ENCODE measurements at regions not wholly inside any gene's neighbourhood (a gene's known extent, or its start where the extent isn't known, plus 50 kb on each side); places are given as distances from the start of the nearest gene placed in this dataset.

DNA sequence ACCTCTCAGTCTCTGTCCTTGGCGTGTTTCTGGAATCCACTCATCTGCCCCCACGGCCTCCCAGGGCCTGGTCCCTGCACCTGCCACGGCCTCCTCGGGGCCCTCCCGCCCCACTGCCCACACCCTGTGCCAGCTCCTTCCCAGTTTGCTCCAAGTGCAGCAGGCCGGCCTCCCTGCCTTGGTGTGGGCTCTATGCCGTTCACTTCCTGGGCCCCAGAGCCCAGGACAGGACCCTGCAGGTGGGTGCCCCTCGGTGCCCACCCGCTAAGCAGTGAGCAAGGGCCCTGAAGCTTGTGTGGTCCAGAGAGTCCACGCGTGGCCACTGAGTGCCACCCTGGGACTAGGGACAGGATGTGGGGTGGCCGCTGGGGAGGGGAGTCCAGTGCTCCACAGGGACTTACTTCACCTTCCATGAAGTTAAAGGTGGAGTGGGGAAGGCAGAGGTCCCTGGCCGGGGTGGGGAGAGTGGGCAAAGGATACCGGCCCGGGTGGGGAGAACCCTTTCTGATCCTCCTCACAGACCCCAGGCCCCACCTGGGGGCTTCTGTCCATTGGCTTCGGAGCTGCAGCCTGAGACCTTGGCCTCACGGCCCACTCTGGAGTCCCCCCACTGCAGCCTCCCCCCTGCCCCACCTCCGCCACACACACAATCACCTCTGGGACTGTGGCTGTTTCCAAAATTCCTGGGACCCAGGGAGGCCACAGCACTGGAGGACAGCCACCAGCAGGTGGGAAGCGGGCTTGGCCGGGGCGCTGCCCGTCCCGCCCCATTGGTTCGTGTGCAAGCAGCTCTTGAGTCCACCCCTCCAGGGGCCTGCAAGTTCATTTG lies 60.0 kb upstream of the NKX1-1 start:
- WGBS (ENCODE audit: insufficient coverage), result 94% methylated on average over 10 of the region's 24 CpGs
- H3K36me3 ChIP-seq (ENCODE audit: control insufficient read depth in 2 of 2, extremely low read depth in 1 of 2, insufficient read depth in 1 of 2, low read length in 1 of 2), result no peaks in the 10 kb centered on the region
- Mint-ChIP-seq H3K36me3 (no peaks in the 10 kb centered on the region), H3K4me3 (no peak overlapping the region), H3K9me3 (peaks cover 5 to 13% (median 12%) of the 10 kb centered on the region in 3 donors), H3K27me3 (peaks cover 8 to 19% of the 10 kb centered on the region in 2 donors), H3K4me1 (no peaks in the 10 kb centered on the region), H3K27ac (no peak overlapping the region)
- no peaks in the 10 kb centered on the region for H3K4me1 ChIP-seq (ENCODE audit: control insufficient read depth in 1 of 2, extremely low read depth in 1 of 2, insufficient read depth in 2 of 2, low read length in 2 of 2)
- DNase-seq (peak in 1 of 35 experiments; percentile 4), ATAC-seq (replicated peaks in 1 of 4) (no peak)
- H3K9me3 ChIP-seq, result no peaks in the 10 kb centered on the region
- H3K4me3 ChIP-seq (ENCODE audit: control insufficient read depth in 1 of 2, extremely low read depth in 1 of 2, low read length in 1 of 2), result no peak overlapping the region
- no peak overlapping the region for H3K27ac ChIP-seq (ENCODE audit: low read length)
- POLR2A ChIA-PET, result no interaction called here
- H3K27me3 ChIP-seq (replicated peaks in 1 of 2; ENCODE audit: control insufficient read depth in 2 of 2, extremely low read depth in 1 of 2, insufficient read depth in 2 of 2, low read length in 1 of 2), result peaks cover 0 to 65% of the 10 kb centered on the region in 2 experiments
- CTCF ChIA-PET, result no interaction called here

DNA sequence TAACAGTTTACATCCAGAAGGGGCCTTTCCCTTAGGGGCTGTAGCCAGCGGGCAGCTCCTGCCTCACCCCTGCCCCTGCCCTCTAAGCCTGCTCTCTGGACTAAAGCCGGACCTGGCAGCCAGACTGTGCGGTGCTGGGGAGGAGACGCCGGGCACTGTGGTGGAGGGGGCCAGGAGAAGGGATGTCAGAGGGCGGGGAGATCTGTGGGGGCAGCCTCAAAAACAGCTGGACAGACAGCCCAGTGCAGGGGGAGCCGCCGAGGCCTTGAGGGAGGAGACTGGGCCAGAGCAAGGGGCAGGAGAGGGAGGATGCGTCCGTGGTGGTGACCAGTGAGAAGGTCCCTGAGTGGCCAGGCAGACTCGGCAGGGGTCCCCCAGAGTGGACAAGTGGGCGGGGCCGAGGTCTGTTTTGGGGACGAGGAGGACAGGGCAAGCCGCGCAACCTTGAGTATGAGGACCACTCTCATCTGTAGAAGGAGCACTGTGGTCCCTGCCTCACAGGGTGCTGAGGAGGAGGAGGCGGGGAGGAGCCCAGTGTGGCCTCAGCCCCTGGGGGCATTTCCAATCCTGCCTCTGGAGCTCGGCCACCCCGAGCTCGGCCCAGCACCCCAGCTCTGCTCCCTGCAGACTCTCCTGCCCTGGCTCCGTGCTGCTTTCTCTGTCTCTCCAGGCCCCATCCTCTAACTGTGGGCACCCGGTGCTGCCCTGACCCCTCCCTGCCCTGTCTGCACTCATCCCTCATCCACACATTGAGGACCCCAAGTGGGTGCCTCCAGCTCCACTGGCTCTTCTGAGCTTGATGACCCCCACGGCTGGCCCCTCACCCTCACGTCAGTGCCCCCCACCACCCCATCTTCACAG lies 59.2 kb upstream of the NKX1-1 start:
- Mint-ChIP-seq H3K36me3 (no peaks in the 10 kb centered on the region), H3K27me3 (peaks cover 13 to 24% of the 10 kb centered on the region in 2 donors), H3K4me3 (no peak overlapping the region), H3K27ac (no peak overlapping the region), H3K4me1 (no peaks in the 10 kb centered on the region), H3K9me3 (peaks cover 5 to 13% (median 12%) of the 10 kb centered on the region in 3 donors)
- no peak overlapping the region for H3K27ac ChIP-seq (ENCODE audit: low read length)
- ChIA-PET CTCF (no interaction called here), POLR2A (no interaction called here)
- peaks cover 0 to 62% of the 10 kb centered on the region in 2 experiments for H3K27me3 ChIP-seq (replicated peaks in 1 of 2; ENCODE audit: control insufficient read depth in 2 of 2, extremely low read depth in 1 of 2, insufficient read depth in 2 of 2, low read length in 1 of 2)
- DNase-seq (peak in 1 of 35 experiments; percentile 11), ATAC-seq (replicated peaks in 1 of 4) (no peak)
- no peak overlapping the region for H3K4me3 ChIP-seq (ENCODE audit: control insufficient read depth in 1 of 2, extremely low read depth in 1 of 2, low read length in 1 of 2)
- no peaks in the 10 kb centered on the region for H3K9me3 ChIP-seq
- H3K36me3 ChIP-seq (ENCODE audit: control insufficient read depth in 2 of 2, extremely low read depth in 1 of 2, insufficient read depth in 1 of 2, low read length in 1 of 2), result no peaks in the 10 kb centered on the region
- 86% methylated on average over 21 of the region's 24 CpGs for WGBS (ENCODE audit: insufficient coverage)
- H3K4me1 ChIP-seq (ENCODE audit: control insufficient read depth in 1 of 2, extremely low read depth in 1 of 2, insufficient read depth in 2 of 2, low read length in 2 of 2), result no peaks in the 10 kb centered on the region

DNA sequence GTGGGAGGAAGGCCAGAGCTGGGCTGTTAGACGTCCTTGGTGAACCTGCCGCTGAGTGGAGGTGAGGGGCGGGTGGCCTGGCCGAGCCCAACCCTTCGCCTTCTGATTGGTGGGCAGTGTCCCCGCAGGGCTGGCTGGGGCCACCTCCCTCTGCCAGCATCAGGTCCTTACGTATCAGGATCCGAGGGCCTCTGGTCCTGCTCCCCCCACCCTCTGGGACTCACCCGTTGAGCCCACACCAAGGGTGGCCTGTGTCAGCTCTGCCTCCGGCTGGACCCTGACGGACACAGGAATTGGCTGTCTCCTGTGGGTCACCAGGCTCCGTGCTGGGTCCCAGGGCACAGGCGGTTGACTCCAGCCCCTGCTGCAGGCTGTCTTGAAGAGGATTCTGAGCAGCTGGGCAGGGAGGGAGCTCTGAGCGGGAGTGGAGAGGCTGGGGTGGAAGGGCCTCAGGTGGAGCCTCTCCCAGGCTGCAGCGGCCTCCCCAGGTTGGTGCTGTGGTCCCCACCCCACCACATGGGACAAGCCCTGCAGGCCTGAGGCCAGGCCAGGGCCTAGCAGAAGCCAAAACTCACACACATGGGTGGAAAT lies 58.4 kb upstream of the NKX1-1 start:
- DNase-seq, result peak in 1 of 35 experiments; percentile 8
- ATAC-seq (replicated peaks in 1 of 4), result no peak
- POLR2A ChIA-PET, result no interaction called here
- Mint-ChIP-seq H3K27me3 (peaks cover 17 to 25% of the 10 kb centered on the region in 2 donors), H3K36me3 (no peaks in the 10 kb centered on the region), H3K4me3 (no peak overlapping the region), H3K4me1 (no peaks in the 10 kb centered on the region), H3K27ac (no peak overlapping the region), H3K9me3 (peaks cover 5 to 13% (median 12%) of the 10 kb centered on the region in 3 donors)
- Histone ChIP-seq H3K27me3 (replicated peaks in 1 of 2; ENCODE audit: control insufficient read depth in 2 of 2, extremely low read depth in 1 of 2, insufficient read depth in 2 of 2, low read length in 1 of 2) (peaks cover 0 to 67% of the 10 kb centered on the region in 2 experiments), H3K4me1 (ENCODE audit: control insufficient read depth in 1 of 2, extremely low read depth in 1 of 2, insufficient read depth in 2 of 2, low read length in 2 of 2) (no peaks in the 10 kb centered on the region), H3K4me3 (ENCODE audit: control insufficient read depth in 1 of 2, extremely low read depth in 1 of 2, low read length in 1 of 2) (no peak overlapping the region), H3K9me3 (no peaks in the 10 kb centered on the region), H3K27ac (ENCODE audit: low read length) (no peak overlapping the region), H3K36me3 (ENCODE audit: control insufficient read depth in 2 of 2, extremely low read depth in 1 of 2, insufficient read depth in 1 of 2, low read length in 1 of 2) (no peaks in the 10 kb centered on the region)
- WGBS (ENCODE audit: insufficient coverage), result 86% methylated on average over 13 of the region's 15 CpGs
- CTCF ChIA-PET, result no interaction called here

DNA sequence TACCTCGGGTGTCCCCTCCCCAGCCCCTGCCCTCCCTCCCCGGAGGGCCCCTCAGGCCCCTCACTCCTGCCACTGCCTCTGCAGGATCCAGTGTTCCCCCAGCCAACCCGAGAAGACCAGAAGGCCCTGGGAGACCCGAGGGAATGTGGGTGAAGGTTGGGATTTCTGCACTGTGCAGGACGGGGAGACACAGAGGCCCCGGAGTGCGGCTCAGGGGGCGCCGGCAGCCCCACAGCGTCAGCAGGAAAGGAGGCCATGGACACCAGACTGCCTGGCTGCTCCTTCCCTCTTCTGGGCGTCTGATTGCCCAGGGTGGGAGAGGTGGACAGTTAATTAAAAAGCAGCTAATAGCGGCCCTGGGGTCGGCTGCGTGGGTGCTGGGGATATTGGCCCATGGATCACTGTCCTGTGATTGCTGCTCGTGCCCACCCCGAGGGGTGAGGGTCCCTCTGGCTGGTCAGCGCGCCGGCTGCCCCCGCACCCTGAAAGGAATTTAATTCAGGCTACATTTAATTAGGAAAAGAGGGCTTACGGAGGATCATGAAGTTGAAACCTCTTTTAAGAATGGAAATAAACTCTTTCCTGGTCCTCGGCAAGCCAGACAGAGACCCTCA lies 57.8 kb upstream of the NKX1-1 start:
- H3K27ac Mint-ChIP-seq, result no peak overlapping the region
- Histone ChIP-seq H3K27me3 (replicated peaks in 1 of 2; ENCODE audit: control insufficient read depth in 2 of 2, extremely low read depth in 1 of 2, insufficient read depth in 2 of 2, low read length in 1 of 2) (peaks cover 0 to 70% of the 10 kb centered on the region in 2 experiments), H3K4me3 (ENCODE audit: control insufficient read depth in 1 of 2, extremely low read depth in 1 of 2, low read length in 1 of 2) (no peak overlapping the region), H3K36me3 (ENCODE audit: control insufficient read depth in 2 of 2, extremely low read depth in 1 of 2, insufficient read depth in 1 of 2, low read length in 1 of 2) (no peaks in the 10 kb centered on the region), H3K4me1 (ENCODE audit: control insufficient read depth in 1 of 2, extremely low read depth in 1 of 2, insufficient read depth in 2 of 2, low read length in 2 of 2) (no peaks in the 10 kb centered on the region), H3K9me3 (no peaks in the 10 kb centered on the region), H3K27ac (ENCODE audit: low read length) (no peak overlapping the region)
- no peak overlapping the region for H3K4me3 Mint-ChIP-seq
- no peaks in the 10 kb centered on the region for H3K4me1 Mint-ChIP-seq
- H3K36me3 Mint-ChIP-seq, result no peaks in the 10 kb centered on the region
- H3K27me3 Mint-ChIP-seq, result peaks cover 17 to 25% of the 10 kb centered on the region in 2 donors
- 88% methylated on average over 11 of the region's 22 CpGs for WGBS (ENCODE audit: insufficient coverage)
- CTCF ChIA-PET, result no interaction called here
- POLR2A ChIA-PET, result no interaction called here
- peaks cover 5 to 13% (median 12%) of the 10 kb centered on the region in 3 donors for H3K9me3 Mint-ChIP-seq
- no peak for ATAC-seq (replicated peaks in 1 of 4)
- DNase-seq, result peak in 1 of 35 experiments; percentile 9

DNA sequence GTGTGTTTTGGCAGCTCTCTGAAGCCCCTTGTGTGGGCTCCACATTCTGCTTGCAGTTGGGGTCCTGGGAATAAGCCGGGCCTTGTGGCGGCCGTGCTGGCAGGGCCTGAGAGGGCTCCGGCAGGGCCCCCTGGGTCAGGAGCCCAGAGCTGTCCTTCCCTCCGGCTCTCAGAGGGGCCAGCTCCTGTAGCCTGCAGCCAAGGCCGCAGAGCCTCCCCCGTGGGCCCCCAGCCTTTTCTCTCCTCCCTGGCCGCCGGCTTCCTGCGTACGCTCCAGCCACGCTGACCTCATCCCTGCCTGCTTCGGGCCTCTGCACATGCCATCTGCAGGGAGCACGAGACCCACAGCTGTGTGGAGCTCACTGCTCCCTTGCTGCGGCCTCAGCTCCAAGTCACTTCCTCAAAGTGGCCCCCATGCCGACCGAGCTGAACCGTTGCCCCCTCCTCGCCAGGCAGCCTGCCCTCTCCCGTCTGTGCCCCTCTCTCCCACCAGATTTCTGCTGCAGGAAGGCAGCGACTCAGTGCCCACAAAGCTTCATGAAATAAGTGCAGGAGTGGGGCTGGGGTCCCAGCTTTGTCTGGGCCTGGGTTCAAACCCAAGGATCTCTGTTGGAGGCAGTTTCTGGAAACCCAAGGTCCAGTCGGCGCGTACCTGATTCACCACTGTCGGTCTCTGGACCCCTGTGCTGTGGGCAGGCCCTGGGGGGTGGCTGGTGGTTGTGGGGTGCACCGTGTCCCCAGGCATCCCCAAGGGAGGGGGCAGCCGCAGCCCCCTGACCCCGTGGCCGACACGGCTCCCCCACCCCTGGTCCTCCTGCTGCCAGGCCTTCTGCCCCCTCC lies 57.1 kb upstream of the NKX1-1 start:
- peak in 1 of 35 experiments; percentile 10 for DNase-seq
- CTCF ChIA-PET, result no interaction called here
- Histone ChIP-seq H3K4me1 (ENCODE audit: control insufficient read depth in 1 of 2, extremely low read depth in 1 of 2, insufficient read depth in 2 of 2, low read length in 2 of 2) (no peaks in the 10 kb centered on the region), H3K4me3 (ENCODE audit: control insufficient read depth in 1 of 2, extremely low read depth in 1 of 2, low read length in 1 of 2) (no peak overlapping the region), H3K36me3 (ENCODE audit: control insufficient read depth in 2 of 2, extremely low read depth in 1 of 2, insufficient read depth in 1 of 2, low read length in 1 of 2) (no peaks in the 10 kb centered on the region), H3K27ac (ENCODE audit: low read length) (no peak overlapping the region), H3K9me3 (no peaks in the 10 kb centered on the region), H3K27me3 (replicated peaks in 1 of 2; ENCODE audit: control insufficient read depth in 2 of 2, extremely low read depth in 1 of 2, insufficient read depth in 2 of 2, low read length in 1 of 2) (peaks cover 0 to 77% of the 10 kb centered on the region in 2 experiments)
- POLR2A ChIA-PET, result no interaction called here
- 44% methylated on average over 22 of the region's 30 CpGs for WGBS (ENCODE audit: insufficient coverage)
- H3K27me3 Mint-ChIP-seq, result peaks cover 21 to 29% of the 10 kb centered on the region in 2 donors
- H3K4me3 Mint-ChIP-seq, result no peak overlapping the region
- no peak for ATAC-seq (replicated peaks in 1 of 4)
- H3K4me1 Mint-ChIP-seq, result no peaks in the 10 kb centered on the region
- H3K36me3 Mint-ChIP-seq, result no peaks in the 10 kb centered on the region
- no peak overlapping the region for H3K27ac Mint-ChIP-seq
- peaks cover 5 to 11% (median 10%) of the 10 kb centered on the region in 3 donors for H3K9me3 Mint-ChIP-seq
